ENCODE measurements at regions not wholly inside any gene's neighbourhood (a gene's known extent, or its start where the extent isn't known, plus 50 kb on each side); places are given as distances from the start of the nearest gene placed in this dataset.

- no peak overlapping the region for H2AFZ ChIP-seq (ENCODE audit: low read depth, low read length)
- DNase-seq (ENCODE audit: extremely low read depth in 1 of 4, low spot score in 3 of 4) = no peak
- no TSS peak for BruUV-seq (replicated peaks)
- H4K20me1 ChIP-seq (replicated peaks; ENCODE audit: control insufficient read depth, insufficient read depth, low read length) = no peaks in the 10 kb centered on the region
- in situ Hi-C loops (cut with MboI) (no loop called here), intact Hi-C loops (cut with micrococcal nuclease) (no loop called here)
- H3K4me1 ChIP-seq (replicated peaks in 1 of 2; ENCODE audit: control insufficient read depth in 2 of 2, insufficient read depth in 2 of 2, low read length in 2 of 2) = no peaks in the 10 kb centered on the region
- no peaks in the 10 kb centered on the region for H3K27me3 ChIP-seq (ENCODE audit: control insufficient read depth in 2 of 2, insufficient read depth in 2 of 2, low read length in 2 of 2)
- no peaks in the 10 kb centered on the region for H3K9me1 ChIP-seq (ENCODE audit: control insufficient read depth, insufficient read depth, low read length)
- no peaks in the 10 kb centered on the region for H3K79me2 ChIP-seq (ENCODE audit: control insufficient read depth, insufficient read depth, low read length)
- no peaks in the 10 kb centered on the region for H3K36me3 ChIP-seq (ENCODE audit: control insufficient read depth, insufficient read depth, low read length)
- H3K4me2 ChIP-seq (ENCODE audit: insufficient read depth, low read length) = no peak overlapping the region
- POLR2A ChIA-PET = no interaction called here
- no peak overlapping the region for H3K4me3 ChIP-seq
- FAIRE-seq = no peak
- no peak overlapping the region for H3K9ac ChIP-seq (ENCODE audit: insufficient read depth in 1 of 2, low read depth in 2 of 2, low read length in 2 of 2)
- CTCF ChIA-PET (ENCODE audit: low intra/inter-chr PET ratio) = no interaction called here
- H3K27ac ChIP-seq (ENCODE audit: extremely low read depth, low read depth, low read length) = no peak overlapping the region
- H3K9me3 ChIP-seq (replicated peaks; ENCODE audit: control insufficient read depth, insufficient read depth, low read depth, low read length) = no peaks in the 10 kb centered on the region
- no peak for ATAC-seq
- WGBS (ENCODE audit: insufficient coverage, low coverage, missing lambda C conversion rate) = 0% methylated on average over 1 of the region's 1 CpG
- TF ChIP-seq ZNF655 (CRISPR knock-in tag; IDR thresholded peaks at IDR 0.05) (no peak), NCOA4 (IDR thresholded peaks at IDR 0.05; ENCODE audit: partially characterized antibody) (no peak), ATF4 (CRISPR knock-in tag; IDR thresholded peaks at IDR 0.05) (no peak), ZNF77 (CRISPR knock-in tag; IDR thresholded peaks at IDR 0.05) (no peak), TCF7 (IDR thresholded peaks at IDR 0.05; ENCODE audit: borderline replicate concordance) (no peak), BRF1 (IDR thresholded peaks at IDR 0.05; ENCODE audit: borderline replicate concordance, extremely low read depth, insufficient read length) (no peak), E2F5 (CRISPR knock-in tag; IDR thresholded peaks at IDR 0.05) (no peak), YY1 (IDR thresholded peaks at IDR 0.05; ENCODE audit: borderline replicate concordance in 1 of 3, control insufficient read depth in 1 of 3, extremely low read depth in 1 of 3, insufficient read depth in 3 of 3, insufficient read length in 1 of 3, insufficient replicate concordance in 2 of 3, low read depth in 1 of 3, low read length in 2 of 3) (no peak), PATZ1 (CRISPR knock-in tag; IDR thresholded peaks at IDR 0.05; ENCODE audit: borderline replicate concordance) (no peak), RFX5 (IDR thresholded peaks at IDR 0.05; ENCODE audit: low read depth, low read length) (no peak), MTA3 (IDR thresholded peaks at IDR 0.05; ENCODE audit: borderline replicate concordance) (no peak), CSDE1 (IDR thresholded peaks at IDR 0.05) (no peak), CBX5 (IDR thresholded peaks at IDR 0.05; ENCODE audit: borderline replicate concordance, low read depth) (no peak), ESRRA (IDR thresholded peaks at IDR 0.05; ENCODE audit: borderline replicate concordance, low read depth) (no peak), ZNF778 (CRISPR knock-in tag; IDR thresholded peaks at IDR 0.05) (no peak), SMAD4 (CRISPR knock-in tag; conservative IDR thresholded peaks at IDR 0.05) (no peak), ZNF668 (CRISPR knock-in tag; IDR thresholded peaks at IDR 0.05) (no peak), XRCC4 (IDR thresholded peaks at IDR 0.05; ENCODE audit: extremely low read depth, insufficient read depth, insufficient read length) (no peak)
These were observed 230.9 kb upstream of the DDHD1 start for GRCh38 chr14:53384073-53384472.
